ENCODE measurements at regions not wholly inside any gene's neighbourhood (a gene's known extent, or its start where the extent isn't known, plus 50 kb on each side); places are given as distances from the start of the nearest gene placed in this dataset.
"Not testable (repeated sequence)": the region's sequence is repeated elsewhere in the genome, so short reads cannot be mapped to it uniquely, and the experiment has no call there.

GRCh38 chr9:27829621-27830020 is 256.3 kb upstream of the C9orf72 start:
- DNase-seq = no peak

DNA sequence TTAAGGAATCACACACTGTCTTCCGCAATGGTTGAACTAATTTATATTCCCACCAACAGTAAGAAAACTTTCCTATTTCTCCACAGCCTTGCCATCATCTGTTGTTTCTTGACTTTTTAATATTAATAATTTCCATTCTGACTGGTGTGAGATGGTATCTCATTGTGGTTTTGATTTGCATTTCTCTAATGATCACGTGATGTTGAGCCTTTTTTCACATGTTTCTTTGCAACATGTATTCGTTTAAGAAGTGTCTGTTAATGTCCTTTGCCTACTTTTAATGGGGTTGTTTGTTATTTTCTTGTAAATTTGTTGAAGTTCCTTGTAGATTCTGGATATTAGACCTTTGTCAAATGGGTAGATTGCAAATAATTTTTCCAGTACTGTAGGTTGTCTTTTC is 258.8 kb upstream of the C9orf72 start:
- not testable (repeated sequence) for DNase-seq

- no peak for DNase-seq
Observed at GRCh38 chr9:27835286-27835685, 262.0 kb upstream of the C9orf72 start.

GRCh38 chr9:27835746-27836145 is 262.5 kb upstream of the C9orf72 start:
- no peak for DNase-seq

GRCh38 chr9:27836661-27837401 is 263.6 kb upstream of the C9orf72 start:
- DNase-seq = no peak

GRCh38 chr9:27838876-27839275 is 265.6 kb upstream of the C9orf72 start:
- no peak for DNase-seq

- DNase-seq = not testable (repeated sequence)
Observed at GRCh38 chr9:27839767-27840166, 266.5 kb upstream of the C9orf72 start.

DNA sequence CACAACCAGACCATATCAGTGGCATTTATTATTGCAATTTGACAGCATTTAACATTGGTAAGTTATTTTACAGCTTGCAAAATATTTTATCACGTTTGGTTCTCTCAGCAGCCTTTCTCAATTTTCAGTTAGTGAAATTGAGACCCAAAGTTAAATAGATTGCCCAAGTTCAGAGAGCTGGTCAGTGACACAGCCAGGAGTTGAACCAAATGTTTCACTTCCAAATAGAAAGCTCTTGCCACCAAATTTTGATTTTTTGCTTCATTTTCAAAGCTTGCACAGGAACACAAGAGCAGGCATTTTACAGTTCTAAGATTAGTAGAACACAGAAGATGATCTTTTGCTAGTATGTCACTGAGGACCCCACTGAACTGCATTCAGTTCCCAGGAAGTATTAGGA is 271.5 kb upstream of the C9orf72 start:
- no peak for DNase-seq

GRCh38 chr9:27847380-27847779 is 274.1 kb upstream of the C9orf72 start:
- no peak for DNase-seq

DNA sequence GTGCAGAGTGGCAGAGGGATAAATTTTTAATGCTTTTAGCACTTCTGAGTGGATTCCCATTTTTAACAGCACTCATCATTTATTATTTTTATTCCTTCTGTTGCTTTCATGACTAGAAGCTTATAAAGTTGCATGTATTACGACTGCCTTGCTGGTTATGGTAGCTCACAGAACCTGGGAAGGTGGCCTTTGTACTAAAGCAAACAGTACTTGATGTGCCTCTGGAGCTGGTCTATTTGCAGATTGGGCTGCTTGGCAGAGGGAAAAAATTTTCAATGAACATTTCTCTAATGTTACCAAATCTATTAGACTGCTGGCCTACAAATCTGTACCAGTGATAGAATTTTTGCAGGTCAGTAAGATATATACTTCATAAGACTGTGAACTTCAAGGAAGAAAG is 274.5 kb upstream of the C9orf72 start:
- no peak for DNase-seq

GRCh38 chr9:27848315-27848714 is 275.0 kb upstream of the C9orf72 start:
- DNase-seq = no peak

DNA sequence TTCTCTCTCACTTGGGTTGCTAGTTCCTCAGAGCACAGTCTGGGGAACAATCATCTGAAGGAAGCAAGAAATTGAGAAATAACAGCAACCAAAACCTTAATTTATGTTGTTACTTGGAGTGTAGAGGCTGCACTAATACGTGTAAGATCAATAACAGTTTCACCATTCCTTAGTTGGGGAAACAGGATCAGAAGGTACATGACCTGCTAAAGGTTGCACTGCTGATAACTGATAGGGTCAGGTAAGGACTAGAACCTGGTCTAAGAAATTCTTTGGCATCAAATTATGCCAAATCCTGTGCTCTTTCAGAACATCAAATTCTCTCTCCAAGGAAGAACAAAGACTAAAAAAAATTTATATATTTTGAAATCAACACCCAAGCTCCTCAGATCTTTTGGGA is 278.6 kb upstream of the C9orf72 start:
- DNase-seq = no peak

GRCh38 chr9:27853529-27853928 is 280.2 kb upstream of the C9orf72 start:
- DNase-seq = no peak

DNA sequence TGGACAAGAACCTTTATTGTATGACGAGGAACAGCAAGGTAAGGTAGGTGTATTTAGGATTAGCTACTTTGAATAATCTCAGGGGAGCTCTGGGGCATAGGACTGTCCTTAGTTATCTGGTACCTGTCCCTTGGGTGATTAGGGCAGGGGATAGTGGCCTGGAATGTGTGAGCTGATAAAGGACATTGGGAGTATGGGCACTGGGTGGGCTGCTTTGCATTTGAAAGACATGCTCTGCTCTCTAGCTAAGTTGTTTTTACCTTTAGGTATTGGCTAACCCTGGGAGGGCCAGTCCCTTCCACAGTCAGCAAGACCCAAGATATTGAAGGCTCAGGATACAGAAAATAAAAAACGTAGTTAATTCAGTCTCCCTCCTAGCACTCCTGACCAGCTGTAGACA is 282.8 kb upstream of the C9orf72 start:
- DNase-seq = no peak

DNA sequence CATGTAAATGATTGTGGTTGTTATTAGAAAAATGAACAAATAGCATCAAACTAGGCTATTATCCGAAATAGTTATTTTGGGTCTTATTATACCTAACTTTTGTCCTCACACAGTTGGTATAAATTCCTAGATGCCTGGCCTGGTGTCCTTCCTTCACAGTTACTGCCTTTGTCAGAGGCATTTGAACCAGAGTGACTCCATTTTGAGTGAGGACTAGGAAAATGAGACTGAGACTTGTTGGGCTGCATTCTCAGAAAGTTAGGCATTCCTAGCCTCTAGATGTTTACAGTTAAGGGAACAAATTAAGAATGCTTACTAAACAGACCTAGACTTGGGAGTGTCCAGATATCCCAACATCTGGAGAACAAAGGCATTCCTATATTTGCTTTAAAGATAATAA is 283.5 kb upstream of the C9orf72 start:
- DNase-seq = no peak

DNA sequence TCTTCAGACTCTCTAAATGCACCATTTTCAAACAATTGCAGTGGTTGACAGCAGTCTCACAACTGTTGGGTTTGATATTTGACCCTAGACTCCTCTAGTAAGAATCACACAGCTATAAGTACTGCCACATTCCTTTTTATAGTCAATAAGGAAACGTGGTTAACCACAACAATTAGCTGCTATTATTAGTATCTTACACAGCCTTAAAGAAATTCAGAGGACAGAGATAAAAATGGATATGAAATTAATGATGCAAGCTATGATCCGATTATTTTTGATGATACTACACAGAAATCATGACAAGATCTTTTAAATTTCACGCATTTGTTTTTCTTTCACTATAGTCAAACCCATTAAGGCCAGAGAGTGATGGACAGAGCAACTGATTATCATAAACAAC is 288.6 kb upstream of the C9orf72 start:
- no peak for DNase-seq

DNA sequence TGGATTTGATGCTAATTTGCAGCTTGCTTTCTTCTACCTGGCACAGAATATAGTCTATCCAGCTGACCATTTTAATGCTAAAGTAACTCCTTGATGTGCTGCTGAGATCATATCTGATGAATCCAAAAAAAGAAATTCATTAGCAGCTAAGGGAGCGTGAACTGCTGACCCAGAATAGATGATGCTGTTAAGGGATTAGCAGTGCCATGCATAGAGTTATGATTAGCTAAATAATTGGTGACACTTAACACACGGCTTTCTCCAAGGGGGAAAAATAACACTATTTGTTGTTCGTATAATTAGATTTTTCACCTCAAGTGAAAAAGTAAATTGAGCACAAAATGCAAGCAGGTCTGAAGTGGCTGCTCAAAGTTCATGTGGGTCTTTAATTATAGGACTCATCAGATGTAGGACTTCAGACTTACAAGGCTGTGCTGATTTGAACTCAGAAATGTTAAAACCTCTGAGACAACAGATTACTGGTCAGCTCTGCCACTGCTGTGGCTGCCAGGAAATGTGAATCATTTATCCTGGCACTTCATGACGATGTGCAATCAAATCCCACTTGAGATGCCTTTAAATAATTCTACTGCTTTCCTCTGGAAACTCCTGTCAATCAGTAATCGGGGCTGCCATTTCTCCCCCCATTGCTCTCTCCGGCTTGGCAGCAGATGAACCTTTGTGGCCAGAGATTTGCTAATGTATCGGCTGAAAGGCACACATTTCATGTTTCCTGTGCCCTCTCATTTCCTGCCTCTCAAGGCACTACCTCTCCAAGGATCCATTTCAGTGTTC is 291.6 kb upstream of the C9orf72 start:
- DNase-seq = no peak

- DNase-seq = no peak
Observed at GRCh38 chr9:27866741-27867140, 293.5 kb upstream of the C9orf72 start.

DNA sequence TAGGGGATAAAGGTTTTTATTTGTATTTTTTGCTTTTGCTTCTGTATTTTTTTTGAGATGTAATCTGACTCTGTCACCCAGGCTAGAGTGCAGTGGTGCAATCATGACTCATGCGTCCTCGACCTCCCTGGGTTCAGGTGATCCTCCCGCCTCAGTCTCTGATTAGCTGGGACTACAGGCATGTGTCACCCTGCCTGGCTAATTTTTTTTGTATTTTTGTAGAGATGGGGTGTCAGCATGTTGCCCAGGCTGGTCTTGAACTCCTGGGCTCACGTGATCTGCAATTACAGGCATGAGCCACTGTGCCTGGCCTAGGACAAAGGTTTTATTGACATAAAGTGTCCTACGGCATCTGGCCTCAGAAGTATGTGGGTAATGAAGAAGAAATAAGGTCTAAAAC is 297.1 kb upstream of the C9orf72 start:
- no peak for DNase-seq

DNA sequence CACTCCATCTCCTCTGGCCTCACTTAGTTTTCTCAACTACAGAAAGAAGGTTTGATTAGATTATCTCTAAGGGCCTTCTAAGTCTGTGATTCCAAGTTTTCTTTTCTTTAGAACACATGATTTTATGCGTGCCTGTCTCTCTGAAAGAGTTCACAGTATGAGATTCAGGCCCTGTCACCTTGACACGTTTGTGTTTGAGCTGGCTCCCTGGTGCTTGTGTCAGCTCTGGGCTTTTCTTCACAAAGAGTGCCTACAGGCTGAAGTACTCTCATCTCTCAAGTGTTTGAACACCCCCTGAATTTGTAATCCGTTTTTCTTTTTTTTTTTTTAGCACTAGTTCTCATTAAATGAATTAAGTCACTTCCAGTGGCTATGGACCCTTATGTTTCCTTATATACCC is 306.9 kb upstream of the C9orf72 start:
- DNase-seq = no peak

DNA sequence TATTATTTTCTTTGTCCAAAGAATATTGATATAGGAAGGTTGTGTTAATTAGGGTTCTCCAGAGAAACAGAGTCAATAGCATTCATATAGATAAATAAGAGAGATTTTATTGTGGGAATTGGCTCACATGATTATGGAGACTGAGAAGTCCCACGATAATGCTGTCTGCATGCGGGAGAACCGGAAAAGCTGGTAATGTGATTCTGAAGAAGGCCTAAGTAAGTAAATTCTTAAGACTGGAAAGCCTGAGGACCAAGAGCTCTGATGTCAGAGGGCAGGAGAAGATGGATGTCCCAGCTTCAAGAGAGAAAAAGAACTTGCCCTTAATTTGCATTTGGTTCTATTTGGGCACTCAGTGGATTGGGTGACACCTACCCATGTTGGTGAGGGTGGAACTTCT is 307.4 kb upstream of the C9orf72 start:
- no peak for DNase-seq

DNA sequence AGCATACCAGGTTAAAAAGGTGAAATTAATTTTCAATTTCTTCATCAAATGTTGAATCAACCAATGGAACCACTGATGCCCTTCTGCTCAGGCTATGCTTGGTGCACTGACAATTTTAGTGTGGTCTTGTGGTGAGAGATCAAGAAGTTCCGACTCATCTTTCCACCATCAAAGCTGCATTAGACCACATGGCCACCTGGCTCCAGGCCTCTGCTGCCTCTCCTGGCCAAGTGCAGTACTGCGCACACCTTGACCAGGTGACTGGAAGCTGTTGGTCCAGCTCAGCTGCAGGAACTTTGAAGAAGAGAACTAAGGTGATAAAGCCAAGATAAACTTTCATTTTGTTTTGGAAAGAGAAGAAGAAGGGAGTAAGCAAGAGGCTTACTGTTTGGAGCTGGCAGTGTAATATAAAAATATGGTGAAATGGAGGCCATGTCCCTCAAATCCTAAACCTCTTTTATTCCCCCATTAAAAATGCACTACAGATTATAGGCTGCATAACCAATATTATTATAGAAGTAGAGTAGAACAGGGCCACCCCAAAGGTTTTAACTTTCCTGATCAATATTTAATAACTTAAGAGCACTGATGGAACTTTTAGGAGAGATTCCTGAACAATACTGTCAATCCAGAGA is 315.5 kb upstream of the C9orf72 start:
- peak; percentile 72 for DNase-seq

GRCh38 chr9:27924502-27924901 is 351.2 kb upstream of the C9orf72 start:
- DNase-seq = no peak

GRCh38 chr9:27925815-27926214 is 352.5 kb upstream of the C9orf72 start:
- no peak for DNase-seq
